Panc1 (cell line): ENCODE measurements at regions not wholly inside any gene's neighbourhood (a gene's known extent, or its start where the extent isn't known, plus 50 kb on each side); places are given as distances from the start of the nearest gene placed in this dataset.

Experiments used
- CTCF ChIP-seq: fragments of 450-650 bp; IDR thresholded peaks from 2 replicates; pipeline ENCODE4 v1.5.1; 2017; ENCODE audit warnings: mild to moderate bottlenecking
- POLR2AphosphoS5 ChIP-seq: IDR thresholded peaks from 2 replicates; pipeline ENCODE4 v1.6.1; 2012; ENCODE audit warnings: mild to moderate bottlenecking, low read depth, low read length, moderate library complexity
- TCF7L2 ChIP-seq: IDR thresholded peaks from 2 replicates; pipeline ENCODE4 v1.6.1; 2011; ENCODE audit warnings: mild to moderate bottlenecking, low read depth, low read length, inconsistent platforms

- TF ChIP-seq CTCF (no peak), TCF7L2 (no peak), POLR2AphosphoS5 (no peak)
Observed at GRCh38 chr10:10722422-10722821, 295.2 kb upstream of the CELF2 start.
